ENCODE measurements at regions not wholly inside any gene's neighbourhood (a gene's known extent, or its start where the extent isn't known, plus 50 kb on each side); places are given as distances from the start of the nearest gene placed in this dataset.

DNA sequence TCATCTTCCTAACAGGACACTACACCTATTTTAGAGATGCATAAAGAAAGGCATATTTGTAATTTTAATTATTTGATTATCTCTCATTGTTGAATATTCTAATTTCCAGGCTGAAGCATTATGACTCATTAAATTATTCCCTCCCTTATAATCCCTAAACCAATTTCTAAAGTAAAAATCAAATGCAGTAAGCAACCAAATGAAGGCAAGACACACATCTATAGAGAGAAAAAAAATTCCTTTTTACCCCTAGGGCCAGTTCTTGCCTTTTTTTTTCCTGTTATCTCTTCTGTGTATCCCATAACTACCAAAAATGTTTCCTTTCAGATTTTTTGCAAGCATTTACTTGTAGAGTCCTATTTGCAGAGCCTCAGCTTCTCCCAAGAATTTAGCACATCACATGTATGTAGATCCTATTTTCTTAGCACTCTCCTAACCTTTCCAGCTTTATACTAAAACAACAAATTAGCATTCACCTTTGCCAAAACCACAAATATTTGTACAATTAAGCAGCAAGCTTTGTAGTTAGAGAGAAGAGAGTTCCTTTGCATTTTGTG, 177.9 kb downstream of the SATB1 start:
- H3K4me1 ChIP-seq = no peaks in the 10 kb centered on the region

DNA sequence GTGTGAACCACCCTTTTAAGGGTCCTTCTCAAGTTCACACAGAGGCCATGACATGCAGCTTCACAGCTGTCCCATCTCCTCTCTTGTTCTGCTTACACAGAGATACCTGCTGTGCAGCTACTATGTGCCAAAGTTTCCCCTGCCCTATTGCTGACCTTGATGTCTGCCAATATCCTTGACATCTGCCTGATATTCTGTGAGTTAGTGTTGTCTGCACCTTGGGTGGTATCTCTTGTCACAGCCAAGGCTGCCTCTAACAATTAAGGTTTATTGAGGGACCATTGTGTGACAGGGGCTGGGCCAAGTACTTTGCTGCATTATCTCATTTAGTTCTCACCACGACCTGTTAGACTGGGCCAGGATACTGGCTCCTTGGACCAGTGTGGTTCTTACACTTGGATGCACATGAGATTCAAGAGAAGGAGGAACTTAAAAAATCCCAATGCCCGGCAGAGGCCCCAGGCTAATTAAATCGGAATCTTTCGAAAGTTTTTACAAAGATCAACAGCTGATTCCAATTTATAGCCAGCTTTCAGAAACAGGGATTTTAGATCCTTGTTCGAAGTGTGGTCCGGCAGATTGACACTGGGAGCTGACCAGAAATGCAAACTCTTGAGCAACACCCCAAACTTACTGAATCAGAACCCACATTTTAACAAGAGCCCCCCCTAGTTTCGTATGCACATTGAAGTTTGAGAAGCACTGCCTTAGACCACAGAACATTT, 178.6 kb downstream of the SATB1 start:
- DNase-seq = no peak
- H3K27ac ChIP-seq = no peak overlapping the region
- intact Hi-C loops (cut with DNase I; ENCODE audit: low total_unique reads) = no loop called here
- 68 to 76% (median 74%) methylated on average over 7 of the region's 7 CpGs for WGBS, 5 donors
- H3K9me3 ChIP-seq = no peaks in the 10 kb centered on the region
- no peaks in the 10 kb centered on the region for H3K4me1 ChIP-seq
- no peaks in the 10 kb centered on the region for H3K36me3 ChIP-seq
- H3K4me3 ChIP-seq = no peak overlapping the region
- TF ChIP-seq POLR2A (IDR thresholded peaks at IDR 0.05) (no peak), EP300 (IDR thresholded peaks at IDR 0.05) (no peak), POLR2AphosphoS5 (IDR thresholded peaks at IDR 0.05) (no peak)
- TF ChIP-seq, protein P1, sequence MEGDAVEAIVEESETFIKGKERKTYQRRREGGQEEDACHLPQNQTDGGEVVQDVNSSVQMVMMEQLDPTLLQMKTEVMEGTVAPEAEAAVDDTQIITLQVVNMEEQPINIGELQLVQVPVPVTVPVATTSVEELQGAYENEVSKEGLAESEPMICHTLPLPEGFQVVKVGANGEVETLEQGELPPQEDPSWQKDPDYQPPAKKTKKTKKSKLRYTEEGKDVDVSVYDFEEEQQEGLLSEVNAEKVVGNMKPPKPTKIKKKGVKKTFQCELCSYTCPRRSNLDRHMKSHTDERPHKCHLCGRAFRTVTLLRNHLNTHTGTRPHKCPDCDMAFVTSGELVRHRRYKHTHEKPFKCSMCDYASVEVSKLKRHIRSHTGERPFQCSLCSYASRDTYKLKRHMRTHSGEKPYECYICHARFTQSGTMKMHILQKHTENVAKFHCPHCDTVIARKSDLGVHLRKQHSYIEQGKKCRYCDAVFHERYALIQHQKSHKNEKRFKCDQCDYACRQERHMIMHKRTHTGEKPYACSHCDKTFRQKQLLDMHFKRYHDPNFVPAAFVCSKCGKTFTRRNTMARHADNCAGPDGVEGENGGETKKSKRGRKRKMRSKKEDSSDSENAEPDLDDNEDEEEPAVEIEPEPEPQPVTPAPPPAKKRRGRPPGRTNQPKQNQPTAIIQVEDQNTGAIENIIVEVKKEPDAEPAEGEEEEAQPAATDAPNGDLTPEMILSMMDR (IDR thresholded peaks at IDR 0.05) = no peak
- H3K27me3 ChIP-seq = no peaks in the 10 kb centered on the region

More for the DNA sequence above, 177.9 kb downstream of the SATB1 start:
- no peak overlapping the region for H3K4me3 ChIP-seq
- no peaks in the 10 kb centered on the region for H3K27me3 ChIP-seq
- intact Hi-C loops (cut with DNase I; ENCODE audit: low total_unique reads) = no loop called here
- TF ChIP-seq POLR2AphosphoS5 (IDR thresholded peaks at IDR 0.05) (no peak), EP300 (IDR thresholded peaks at IDR 0.05) (no peak), POLR2A (IDR thresholded peaks at IDR 0.05) (no peak)
- TF ChIP-seq, protein P1 (IDR thresholded peaks at IDR 0.05) = no peak
- H3K27ac ChIP-seq = no peak overlapping the region
- no peaks in the 10 kb centered on the region for H3K9me3 ChIP-seq
- H3K36me3 ChIP-seq = no peaks in the 10 kb centered on the region
- DNase-seq = no peak

DNA sequence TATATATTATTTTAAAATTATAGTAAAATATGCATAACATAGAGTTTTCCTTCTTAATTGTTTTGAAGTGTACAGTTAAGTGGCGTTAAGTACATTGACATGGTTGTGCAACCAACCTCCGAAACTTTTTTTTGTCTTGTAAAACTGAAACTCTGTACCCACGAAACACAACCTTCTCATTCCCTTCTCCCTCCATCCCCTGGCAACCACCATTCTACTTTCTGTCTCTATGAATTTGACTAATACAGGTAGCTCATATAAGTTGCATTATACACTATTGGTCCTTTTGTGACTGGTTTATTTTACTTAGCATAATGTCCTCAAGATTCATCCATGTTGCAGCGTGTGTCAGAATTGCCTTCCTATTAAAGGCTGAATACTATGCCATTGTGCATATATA, 179.4 kb downstream of the SATB1 start:
- WGBS, 5 donors = 73 to 89% (median 84%) methylated on average over 4 of the region's 4 CpGs
- no peak for TF ChIP-seq POLR2A (IDR thresholded peaks at IDR 0.05)
- no peak for TF ChIP-seq EP300 (IDR thresholded peaks at IDR 0.05)
- TF ChIP-seq POLR2AphosphoS5 (IDR thresholded peaks at IDR 0.05) = no peak
- TF ChIP-seq, protein P1 (IDR thresholded peaks at IDR 0.05) = no peak
- no peak overlapping the region for H3K27ac ChIP-seq
- no peak overlapping the region for H3K4me3 ChIP-seq
- H3K36me3 ChIP-seq = no peaks in the 10 kb centered on the region
- H3K4me1 ChIP-seq = no peaks in the 10 kb centered on the region
- DNase-seq = no peak
- intact Hi-C loops (cut with DNase I; ENCODE audit: low total_unique reads) = no loop called here
- H3K9me3 ChIP-seq = no peaks in the 10 kb centered on the region
- no peaks in the 10 kb centered on the region for H3K27me3 ChIP-seq

DNA sequence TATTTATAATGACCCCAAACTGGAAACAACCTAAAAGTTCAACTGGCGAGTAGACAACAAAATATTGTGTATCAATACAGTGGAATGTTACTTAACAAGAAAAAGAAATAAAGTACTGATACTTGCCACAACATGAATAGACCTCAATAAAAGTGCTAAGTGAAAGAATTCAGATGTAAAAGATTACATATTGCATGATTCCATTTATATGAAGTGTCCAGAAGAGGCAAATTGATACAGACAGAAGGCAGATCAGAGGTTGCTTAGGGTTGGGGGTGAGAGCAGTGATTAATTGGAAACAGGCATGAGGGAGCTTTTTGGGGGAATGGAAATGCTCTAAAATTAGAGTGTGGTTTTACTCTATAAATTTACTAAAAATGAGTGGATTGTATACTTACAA, 183.3 kb downstream of the SATB1 start:
- Histone ChIP-seq H3K27me3 (no peaks in the 10 kb centered on the region), H3K4me1 (no peaks in the 10 kb centered on the region), H3K27ac (no peak overlapping the region), H3K36me3 (no peaks in the 10 kb centered on the region), H3K4me3 (no peak overlapping the region), H3K9me3 (no peaks in the 10 kb centered on the region)
- DNase-seq = no peak
- TF ChIP-seq, protein P1 (IDR thresholded peaks at IDR 0.05) = no peak
- TF ChIP-seq POLR2AphosphoS5 (IDR thresholded peaks at IDR 0.05) (no peak), POLR2A (IDR thresholded peaks at IDR 0.05) (no peak), EP300 (IDR thresholded peaks at IDR 0.05) (no peak)
- 78 to 91% (median 81%) methylated on average over 1 of the region's 1 CpG for WGBS, 5 donors
- intact Hi-C loops (cut with DNase I; ENCODE audit: low total_unique reads) = no loop called here

Data from stomach (tissue), 8 donors.